HG02642 (cell line): ENCODE measurements at regions not wholly inside any gene's neighbourhood (a gene's known extent, or its start where the extent isn't known, plus 50 kb on each side); places are given as distances from the start of the nearest gene placed in this dataset.

Experiments
- ATAC-seq: cut with Tn5 transposase; IDR thresholded peaks from one replicate; pipeline ENCODE4 v1.9.1; 2021; ENCODE audit warnings: mild to moderate bottlenecking; ENCODE audit not compliant: unreplicated experiment, poor library complexity

DNA sequence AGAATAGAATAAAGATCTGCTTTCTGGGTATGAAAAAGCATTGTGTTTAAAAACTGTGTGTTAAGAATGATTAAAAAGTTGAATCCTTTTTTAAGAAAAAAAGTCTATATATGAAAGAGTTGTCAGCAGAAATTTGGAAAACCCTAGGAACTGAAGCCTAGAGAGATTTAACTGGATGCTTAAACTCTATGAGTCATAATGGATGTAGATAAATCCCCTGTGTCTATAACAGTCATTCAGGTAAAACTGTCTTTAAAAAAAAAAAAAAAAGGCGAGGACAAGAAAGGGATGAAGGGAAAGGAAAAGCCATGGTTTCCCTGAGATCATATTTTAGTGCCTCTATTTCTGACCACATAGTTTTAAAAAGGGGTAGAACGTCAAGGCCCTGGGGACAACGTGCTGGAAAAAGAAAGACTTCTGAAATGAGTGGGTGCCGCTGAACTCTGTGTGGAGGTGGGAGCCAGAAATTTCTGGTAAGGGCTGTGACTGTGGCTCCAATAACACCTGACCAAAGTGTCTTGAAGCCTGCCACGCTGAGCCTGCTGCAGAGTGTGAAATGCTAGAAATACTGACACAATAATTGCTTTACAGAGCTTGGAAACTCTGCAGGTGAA is 302.6 kb upstream of the ARID1B start:
- ATAC-seq: peak; percentile 69

DNA sequence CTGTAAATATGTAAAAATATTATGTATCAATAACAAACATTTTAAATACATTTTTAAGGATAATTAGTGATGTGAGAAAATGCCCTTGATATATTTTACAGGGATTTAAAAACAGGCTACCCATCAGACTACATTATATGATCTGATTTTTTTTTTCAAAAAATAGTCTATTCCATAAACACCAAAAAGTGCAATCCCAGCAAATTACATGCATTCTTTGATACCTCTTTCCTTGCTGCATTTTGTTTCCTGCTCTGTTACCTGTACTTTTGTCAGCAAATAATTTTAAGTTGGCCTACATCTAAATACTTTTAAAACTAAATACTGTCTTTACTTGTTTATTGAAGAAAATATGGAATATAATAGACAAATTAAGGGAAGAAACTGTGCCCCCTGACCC is 306.2 kb upstream of the ARID1B start:
- no peak for ATAC-seq

DNA sequence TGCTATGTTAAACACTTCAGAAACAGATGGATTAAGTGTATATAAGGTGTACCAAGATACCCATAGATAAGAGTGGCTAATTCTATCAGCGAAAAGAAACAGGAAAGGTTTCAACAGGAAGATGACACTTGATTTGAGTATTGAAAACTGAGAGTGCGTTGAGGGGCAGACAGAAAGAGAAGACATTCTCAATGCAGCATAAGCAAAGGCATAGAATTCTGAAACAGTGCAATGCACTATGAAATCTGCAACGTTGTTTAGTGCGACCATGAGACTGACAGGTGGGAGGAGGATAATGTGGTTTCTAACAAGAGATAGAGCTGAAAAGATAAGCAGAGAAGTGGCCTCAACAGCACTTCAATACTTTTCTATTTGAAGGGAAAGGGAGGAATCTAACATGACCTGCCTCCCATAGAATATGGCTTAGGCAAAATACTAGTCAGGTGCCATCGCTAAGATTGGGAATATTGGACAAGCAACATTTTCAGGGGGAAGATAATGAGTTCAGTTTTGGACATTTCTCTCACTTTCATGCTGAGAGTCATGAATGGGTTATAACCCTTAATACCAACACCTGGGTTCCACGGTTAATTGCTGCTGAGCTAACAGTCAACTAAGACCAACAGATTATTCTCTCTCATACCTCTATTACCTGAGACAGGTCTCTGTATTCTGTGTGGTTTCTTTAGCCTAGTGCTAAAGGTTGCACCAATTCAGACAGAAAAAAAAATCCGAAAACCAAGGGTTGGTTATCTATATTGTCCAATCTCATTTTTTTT is 312.9 kb upstream of the ARID1B start:
- no peak for ATAC-seq

GRCh38 chr6:156461647-156462046 is 315.5 kb upstream of the ARID1B start:
- no peak for ATAC-seq

DNA sequence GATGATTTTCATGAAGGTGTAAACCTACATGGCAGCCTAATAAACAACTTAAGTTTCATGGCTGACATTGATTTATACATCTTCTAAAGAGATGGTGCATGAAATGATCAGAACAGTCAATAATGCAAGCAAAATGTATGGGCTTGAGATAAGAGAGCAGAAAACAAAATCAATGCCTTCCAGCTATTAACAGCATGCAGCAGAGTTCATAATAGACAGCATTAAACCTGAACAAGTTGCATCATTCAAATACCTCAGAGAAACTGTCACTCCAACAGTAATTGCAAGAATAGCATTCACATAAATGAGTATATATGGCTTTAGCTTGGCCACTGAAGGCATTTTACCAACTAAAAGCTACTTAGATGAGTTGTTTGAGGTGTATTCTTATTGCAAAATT is 319.6 kb upstream of the ARID1B start:
- ATAC-seq: no peak

- no peak for ATAC-seq
These were observed 321.3 kb upstream of the ARID1B start for GRCh38 chr6:156455847-156456246.

DNA sequence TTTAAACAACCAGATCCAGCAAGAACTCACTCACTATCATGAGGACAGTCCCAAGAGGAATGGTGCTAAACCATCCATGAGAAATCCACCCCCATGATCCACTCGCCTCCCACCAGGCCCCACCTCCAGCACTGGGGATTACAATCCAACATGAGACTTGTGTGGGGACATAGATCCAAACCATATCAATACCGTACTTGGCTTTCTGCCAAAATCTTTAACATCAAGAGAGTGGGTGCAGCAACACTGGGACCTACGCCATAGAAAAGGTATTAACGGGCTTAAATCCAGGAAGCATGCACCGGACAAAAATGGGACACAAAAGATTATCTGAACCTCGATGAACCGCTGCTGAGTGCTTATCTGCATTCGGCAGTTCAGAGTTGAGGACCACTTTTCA is 322.3 kb upstream of the ARID1B start:
- no peak for ATAC-seq

GRCh38 chr6:156451726-156452125 is 325.5 kb upstream of the ARID1B start:
- no peak for ATAC-seq

DNA sequence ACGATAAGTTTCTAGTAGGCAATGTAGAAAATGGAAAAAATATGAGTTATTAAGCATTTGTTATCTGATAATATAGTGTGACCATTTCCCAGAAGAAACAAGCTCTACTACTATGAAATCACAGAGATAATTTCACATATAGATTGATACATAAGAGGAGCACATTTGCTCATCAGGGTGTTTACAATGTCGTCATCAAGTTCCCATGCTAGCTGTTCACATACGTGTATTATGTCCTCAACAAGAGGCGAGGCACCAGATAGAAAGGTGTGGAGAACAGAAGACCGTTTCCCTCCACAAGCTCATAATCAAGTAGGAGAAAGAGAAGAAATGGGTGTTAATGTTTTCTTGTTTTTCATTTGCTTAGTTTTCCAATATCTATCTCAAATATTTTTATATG is 326.1 kb upstream of the ARID1B start:
- ATAC-seq: no peak

DNA sequence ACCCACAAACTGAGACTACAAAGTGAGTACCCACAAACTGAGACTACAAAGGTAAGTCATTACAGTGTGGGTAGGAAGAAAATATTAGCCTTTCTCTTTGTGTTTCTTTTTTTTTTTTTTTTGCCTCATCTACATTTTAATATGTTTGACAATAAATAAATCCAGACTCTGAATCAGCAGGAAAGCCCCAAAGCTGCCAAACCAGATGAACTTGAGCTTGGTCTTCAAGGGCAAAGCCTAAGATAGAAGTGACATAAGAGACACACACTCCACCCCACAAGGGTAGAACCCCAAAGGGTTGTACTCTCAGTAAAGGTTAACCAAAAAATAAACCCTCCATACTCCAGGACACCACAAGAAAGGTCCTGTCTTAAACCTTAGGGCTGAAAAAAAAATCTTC is 326.8 kb upstream of the ARID1B start:
- ATAC-seq: no peak

- no peak for ATAC-seq
These were observed 327.6 kb upstream of the ARID1B start for GRCh38 chr6:156449569-156449968.

- ATAC-seq: no peak
These were observed 328.1 kb upstream of the ARID1B start for GRCh38 chr6:156449128-156449527.

- no peak for ATAC-seq
These were observed 328.6 kb upstream of the ARID1B start for GRCh38 chr6:156448579-156448978.

GRCh38 chr6:156440688-156441087 is 336.5 kb upstream of the ARID1B start:
- no peak for ATAC-seq

GRCh38 chr6:156438350-156438923 is 338.7 kb upstream of the ARID1B start:
- ATAC-seq: no peak

- ATAC-seq: no peak
These were observed 339.9 kb upstream of the ARID1B start for GRCh38 chr6:156437121-156437879.

GRCh38 chr6:156434795-156435190 is 342.4 kb upstream of the ARID1B start:
- no peak for ATAC-seq

- ATAC-seq: no peak
These were observed 343.0 kb upstream of the ARID1B start for GRCh38 chr6:156434049-156434794.

DNA sequence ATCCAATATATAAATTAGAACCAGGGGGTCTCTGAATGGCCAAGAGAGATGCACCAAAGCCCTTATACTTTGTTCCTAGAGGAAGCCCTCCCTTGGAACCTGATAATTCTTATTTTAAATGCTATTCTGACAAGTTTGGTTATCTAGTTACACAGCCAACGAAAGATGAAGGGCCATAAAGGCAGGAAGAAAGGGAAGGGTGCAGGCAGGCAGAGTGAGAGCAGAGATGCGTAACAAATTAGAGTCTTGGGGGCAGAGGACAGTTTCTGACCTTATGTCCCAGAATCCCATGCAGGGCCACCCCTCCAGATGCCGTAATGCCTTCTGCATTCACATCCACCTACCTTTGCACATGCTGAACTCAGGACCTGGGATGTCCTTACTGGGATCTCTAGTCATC is 344.6 kb upstream of the ARID1B start:
- no peak for ATAC-seq

- no peak for ATAC-seq
These were observed 346.8 kb upstream of the ARID1B start for GRCh38 chr6:156430386-156430785.
